ENCODE measurements at regions not wholly inside any gene's neighbourhood (a gene's known extent, or its start where the extent isn't known, plus 50 kb on each side); places are given as distances from the start of the nearest gene placed in this dataset.

- no peaks in the 10 kb centered on the region for H3K36me3 ChIP-seq
- H3K9me3 ChIP-seq, result peaks cover 0 to 11% of the 10 kb centered on the region in 2 donors
- intact Hi-C loops (cut with DNase I), result no loop called here
- DNase-seq, result peak; percentile 5 to 17 (median 6)
- no peak for TF ChIP-seq CTCF (IDR thresholded peaks at IDR 0.05)
- TF ChIP-seq POLR2A (IDR thresholded peaks at IDR 0.05), result no peak
- TF ChIP-seq EP300 (IDR thresholded peaks at IDR 0.05), result no peak
- no peak overlapping the region for H3K4me3 ChIP-seq
- no peak overlapping the region for H3K27ac ChIP-seq
- H3K27me3 ChIP-seq, result no peaks in the 10 kb centered on the region
- 59 to 65% (median 64%) methylated on average over 38 of the region's 38 CpGs for WGBS, 3 donors
- no peaks in the 10 kb centered on the region for H3K4me1 ChIP-seq (ENCODE audit: insufficient read depth)
Measured at GRCh38 chr12:34398706-34399630, 376.7 kb downstream of the ALG10 start.

- no peak overlapping the region for H3K4me3 ChIP-seq
- DNase-seq, result peak; percentile 2 to 8 (median 3)
- 63 to 68% (median 66%) methylated on average over 23 of the region's 23 CpGs for WGBS, 3 donors
- H3K27me3 ChIP-seq, result no peaks in the 10 kb centered on the region
- no peaks in the 10 kb centered on the region for H3K36me3 ChIP-seq
- H3K27ac ChIP-seq, result no peak overlapping the region
- TF ChIP-seq POLR2A (IDR thresholded peaks at IDR 0.05), result no peak
- no peak for TF ChIP-seq CTCF (IDR thresholded peaks at IDR 0.05)
- TF ChIP-seq EP300 (IDR thresholded peaks at IDR 0.05), result no peak
- H3K9me3 ChIP-seq, result peaks cover 0 to 11% of the 10 kb centered on the region in 2 donors
- no peaks in the 10 kb centered on the region for H3K4me1 ChIP-seq (ENCODE audit: insufficient read depth)
- intact Hi-C loops (cut with DNase I), result no loop called here
Measured at GRCh38 chr12:34399631-34400410, 377.5 kb downstream of the ALG10 start.

GRCh38 chr12:34400411-34400881 is 378.1 kb downstream of the ALG10 start:
- Histone ChIP-seq H3K4me3 (no peak overlapping the region), H3K27me3 (no peaks in the 10 kb centered on the region), H3K36me3 (no peaks in the 10 kb centered on the region), H3K27ac (no peak overlapping the region), H3K9me3 (peaks cover 0 to 10% of the 10 kb centered on the region in 2 donors), H3K4me1 (ENCODE audit: insufficient read depth) (no peaks in the 10 kb centered on the region)
- TF ChIP-seq POLR2A (IDR thresholded peaks at IDR 0.05) (no peak), CTCF (IDR thresholded peaks at IDR 0.05) (no peak), EP300 (IDR thresholded peaks at IDR 0.05) (no peak)
- intact Hi-C loops (cut with DNase I), result no loop called here
- 67 to 77% (median 75%) methylated on average over 12 of the region's 12 CpGs for WGBS, 3 donors
- peak; percentile 2 to 7 (median 5) for DNase-seq

GRCh38 chr12:34400986-34401658 is 378.8 kb downstream of the ALG10 start:
- Histone ChIP-seq H3K27ac (no peak overlapping the region), H3K27me3 (no peaks in the 10 kb centered on the region), H3K4me1 (ENCODE audit: insufficient read depth) (no peaks in the 10 kb centered on the region), H3K4me3 (no peak overlapping the region), H3K36me3 (no peaks in the 10 kb centered on the region), H3K9me3 (peaks cover 0 to 11% of the 10 kb centered on the region in 2 donors)
- intact Hi-C loops (cut with DNase I), result no loop called here
- TF ChIP-seq EP300 (IDR thresholded peaks at IDR 0.05) (no peak), CTCF (IDR thresholded peaks at IDR 0.05) (no peak), POLR2A (IDR thresholded peaks at IDR 0.05) (no peak)
- 59 to 75% (median 67%) methylated on average over 25 of the region's 25 CpGs for WGBS, 3 donors
- DNase-seq, result peak; percentile 2 to 9 (median 4)
